Liver (tissue), 8 donors: ENCODE measurements at regions not wholly inside any gene's neighbourhood (a gene's known extent, or its start where the extent isn't known, plus 50 kb on each side); places are given as distances from the start of the nearest gene placed in this dataset.

Source experiments
- DNase-seq: peaks from one replicate; pipeline ENCODE4 v3.0.0-alpha.2; 2017; ENCODE audit warnings: low spot score
- H3K27ac ChIP-seq, 2 donors: one replicate each; pipeline ENCODE4 v1.7.0; 2013; ENCODE audit warnings: inconsistent platforms in 2 of 2, low read length in 2 of 2, control low read depth in 1 of 2, low read depth in 1 of 2, mild to moderate bottlenecking in 1 of 2
- H3K27me3 ChIP-seq, 4 donors: one replicate each; pipeline versions ENCODE4 v1.6.1 to v1.7.0; 2013; ENCODE audit warnings: low read length in 3 of 4, inconsistent platforms in 1 of 4, mild to moderate bottlenecking in 1 of 4, moderate library complexity in 1 of 4; ENCODE audit not compliant: control insufficient read depth in 4 of 4, insufficient read depth in 4 of 4
- H3K36me3 ChIP-seq, 4 donors: one replicate each; pipeline versions ENCODE4 v1.6.1 to v1.7.0; 2013; ENCODE audit warnings: low read length in 3 of 4, mild to moderate bottlenecking in 3 of 4, low read depth in 1 of 4, moderate library complexity in 1 of 4; ENCODE audit not compliant: control insufficient read depth in 4 of 4, insufficient read depth in 3 of 4
- H3K4me1 ChIP-seq, 4 donors: one replicate each; pipeline versions ENCODE4 v1.6.1 to v1.7.0; 2013; ENCODE audit warnings: low read length in 3 of 4, mild to moderate bottlenecking in 3 of 4, moderate library complexity in 1 of 4; ENCODE audit not compliant: control insufficient read depth in 4 of 4, insufficient read depth in 4 of 4
- H3K4me3 ChIP-seq, 3 donors: one replicate each; pipeline versions ENCODE4 v1.6.1 to v1.7.0; 2013; ENCODE audit warnings: low read length in 3 of 3, control low read depth in 1 of 3, low read depth in 1 of 3, mild to moderate bottlenecking in 1 of 3
- H3K9ac ChIP-seq, 2 donors: one replicate each; pipeline ENCODE4 v1.7.0; 2013; ENCODE audit warnings: low read length in 2 of 2, mild to moderate bottlenecking in 2 of 2, moderate library complexity in 2 of 2, control low read depth in 1 of 2, low read depth in 1 of 2
- H3K9me3 ChIP-seq, 4 donors: one replicate each; pipeline versions ENCODE4 v1.6.1 to v1.7.0; 2013; ENCODE audit warnings: low read length in 3 of 4; ENCODE audit not compliant: control insufficient read depth in 4 of 4
- CTCF ChIP-seq: fragments of 150-350 bp; IDR thresholded peaks from 2 replicates; pipeline ENCODE4 v1.5.1; 2017; ENCODE audit warnings: improper control_type of control experiment, low read depth, low read length; ENCODE audit not compliant: missing input control
- EGR1 ChIP-seq, 2 donors: IDR thresholded peaks; 2 replicates each; pipeline ENCODE4 v1.6.1; 2016 to 2018; ENCODE audit warnings: antibody characterized with exemption in 2 of 2, low read depth in 2 of 2
- FOXA1 ChIP-seq: IDR thresholded peaks from 2 replicates; pipeline ENCODE4 v1.6.1; 2016; ENCODE audit warnings: antibody characterized with exemption
- FOXA2 ChIP-seq: IDR thresholded peaks from 2 replicates; pipeline ENCODE4 v1.6.1; 2016; ENCODE audit warnings: antibody characterized with exemption
- GABPA ChIP-seq, 2 donors: IDR thresholded peaks in 1 of 2; conservative IDR thresholded peaks in 1 of 2; 2 replicates each; pipeline ENCODE4 v1.6.1; 2016; ENCODE audit warnings: antibody characterized with exemption in 2 of 2, mild to moderate bottlenecking in 1 of 2, moderate library complexity in 1 of 2
- HNF4A ChIP-seq, 2 donors: conservative IDR thresholded peaks; 2 replicates each; pipeline ENCODE4 v1.6.1; 2016; ENCODE audit warnings: antibody characterized with exemption in 2 of 2, mild to moderate bottlenecking in 2 of 2
- HNF4G ChIP-seq: IDR thresholded peaks from 2 replicates; pipeline ENCODE4 v1.6.1; 2016; ENCODE audit warnings: antibody characterized with exemption
- JUND ChIP-seq, 2 donors: IDR thresholded peaks; 2 replicates each; pipeline ENCODE4 v1.6.1; 2016; ENCODE audit warnings: antibody characterized with exemption in 2 of 2
- NR2F2 ChIP-seq: IDR thresholded peaks from 2 replicates; pipeline ENCODE4 v1.6.1; 2016; ENCODE audit warnings: antibody characterized with exemption
- RAD21 ChIP-seq, 2 donors: IDR thresholded peaks; 2 replicates each; pipeline ENCODE4 v1.6.1; 2016; ENCODE audit warnings: antibody characterized with exemption in 2 of 2, mild to moderate bottlenecking in 2 of 2
- REST ChIP-seq: IDR thresholded peaks from 2 replicates; pipeline ENCODE4 v1.6.1; 2016; ENCODE audit warnings: antibody characterized with exemption, mild to moderate bottlenecking
- RXRA ChIP-seq, 2 donors: IDR thresholded peaks; 2 replicates each; pipeline ENCODE4 v1.6.1; 2017 to 2018; ENCODE audit warnings: antibody characterized with exemption in 2 of 2, mild to moderate bottlenecking in 1 of 2
- TAF1 ChIP-seq: conservative IDR thresholded peaks from 2 replicates; pipeline ENCODE4 v1.6.1; 2016; ENCODE audit warnings: antibody characterized with exemption, mild to moderate bottlenecking
- YY1 ChIP-seq: IDR thresholded peaks from 2 replicates; pipeline ENCODE4 v1.6.1; 2016; ENCODE audit warnings: antibody characterized with exemption, mild to moderate bottlenecking
- ZBTB33 ChIP-seq: IDR thresholded peaks from 2 replicates; pipeline ENCODE4 v1.6.1; 2016; ENCODE audit warnings: antibody characterized with exemption
- WGBS: extraction: QIAGEN DNeasy Blood & Tissue Kit; methylation state at CpG from one replicate; pipeline ENCODE4 v1.1.7; 2013; 5-methylcytosine and 5-hydroxymethylcytosine counted together
- TF ChIP-seq, protein P1 (sequence below): IDR thresholded peaks from 2 replicates; pipeline ENCODE4 v1.6.1; 2016; ENCODE audit warnings: antibody characterized with exemption
- donor health status: healthy.
- donor health status: healthy.
- donor health status: healthy.
- donor health status: healthy.
- donor health status: healthy.

DNA sequence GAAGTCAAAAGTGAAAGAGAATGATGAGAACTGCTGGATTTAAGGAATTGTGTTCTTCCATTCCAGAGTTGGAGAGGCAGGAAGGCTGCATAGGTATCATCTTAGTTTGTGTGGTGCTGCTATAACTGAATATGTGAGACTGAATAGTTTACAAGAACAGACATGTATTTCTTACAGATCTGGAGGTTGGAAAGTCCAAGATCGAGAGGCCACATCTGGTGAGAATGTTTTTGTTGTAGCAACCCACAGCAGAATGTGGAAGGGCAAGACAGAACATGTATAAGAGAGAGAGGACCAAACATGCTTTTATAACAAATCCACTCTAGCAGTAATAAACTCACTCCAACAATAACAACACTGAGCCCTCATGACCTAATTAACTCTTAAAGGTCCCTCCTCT is 408.6 kb downstream of the FAM47B start:
- TF ChIP-seq FOXA1: no peak
- TF ChIP-seq ZBTB33: no peak
- TF ChIP-seq EGR1 (IDR thresholded peaks at IDR 0.05; ENCODE audit: low read depth in 2 of 2): no peak
- TF ChIP-seq RXRA (IDR thresholded peaks at IDR 0.05): no peak
- no peak for TF ChIP-seq YY1
- no peak for TF ChIP-seq RAD21 (IDR thresholded peaks at IDR 0.05)
- no peak for TF ChIP-seq NR2F2
- TF ChIP-seq JUND (IDR thresholded peaks at IDR 0.05): no peak
- TF ChIP-seq HNF4A (conservative IDR thresholded peaks at IDR 0.05): no peak
- TF ChIP-seq CTCF: no peak
- no peak for TF ChIP-seq TAF1
- no peak for TF ChIP-seq GABPA (IDR thresholded peaks at IDR 0.05 in 1 of 2, conservative IDR thresholded peaks at IDR 0.05 in 1 of 2)
- no peak for TF ChIP-seq REST
- no peaks in the 10 kb centered on the region for H3K4me1 ChIP-seq
- H3K27me3 ChIP-seq: no peaks in the 10 kb centered on the region
- H3K4me3 ChIP-seq: no peak overlapping the region
- 88% methylated on average over 1 of the region's 1 CpG for WGBS
- no peaks in the 10 kb centered on the region for H3K36me3 ChIP-seq
- no peaks in the 10 kb centered on the region for H3K9me3 ChIP-seq
- H3K27ac ChIP-seq: no peak overlapping the region
- no peak overlapping the region for H3K9ac ChIP-seq
- DNase-seq: no peak

- DNase-seq: no peak
- WGBS: 83% methylated on average over 5 of the region's 5 CpGs
- Histone ChIP-seq H3K9ac (no peak overlapping the region), H3K4me3 (no peak overlapping the region), H3K27me3 (no peaks in the 10 kb centered on the region), H3K9me3 (peaks cover 0 to 2% (median 0%) of the 10 kb centered on the region in 4 donors), H3K4me1 (no peaks in the 10 kb centered on the region), H3K27ac (no peak overlapping the region), H3K36me3 (no peaks in the 10 kb centered on the region)
- TF ChIP-seq YY1 (no peak), FOXA2 (no peak), JUND (IDR thresholded peaks at IDR 0.05) (no peak), HNF4G (no peak), CTCF (no peak), GABPA (IDR thresholded peaks at IDR 0.05 in 1 of 2, conservative IDR thresholded peaks at IDR 0.05 in 1 of 2) (no peak), RAD21 (IDR thresholded peaks at IDR 0.05) (no peak), TAF1 (no peak), NR2F2 (no peak), FOXA1 (no peak), REST (no peak), RXRA (IDR thresholded peaks at IDR 0.05) (no peak)
- TF ChIP-seq, protein P1, sequence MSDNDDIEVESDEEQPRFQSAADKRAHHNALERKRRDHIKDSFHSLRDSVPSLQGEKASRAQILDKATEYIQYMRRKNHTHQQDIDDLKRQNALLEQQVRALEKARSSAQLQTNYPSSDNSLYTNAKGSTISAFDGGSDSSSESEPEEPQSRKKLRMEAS: no peak
Observed at GRCh38 chrX:35351795-35352483, 409.3 kb downstream of the FAM47B start.
